ENCODE measurements at regions not wholly inside any gene's neighbourhood (a gene's known extent, or its start where the extent isn't known, plus 50 kb on each side); places are given as distances from the start of the nearest gene placed in this dataset.

GRCh38 chr1:104720741-104721140 lies 971.0 kb downstream of the AMY1C start:
- H3K4me3 ChIP-seq (ENCODE audit: control insufficient read depth in 1 of 2, extremely low read depth in 1 of 2, low read length in 1 of 2) = no peak overlapping the region
- Mint-ChIP-seq H3K36me3 (no peaks in the 10 kb centered on the region), H3K4me1 (no peaks in the 10 kb centered on the region), H3K27me3 (no peaks in the 10 kb centered on the region), H3K4me3 (no peak overlapping the region), H3K27ac (no peak overlapping the region), H3K9me3 (peaks cover 9 to 34% (median 17%) of the 10 kb centered on the region in 3 donors)
- ATAC-seq (replicated peaks in 1 of 4) = no peak
- H3K4me1 ChIP-seq (ENCODE audit: control insufficient read depth in 1 of 2, extremely low read depth in 1 of 2, insufficient read depth in 2 of 2, low read length in 2 of 2) = no peaks in the 10 kb centered on the region
- H3K36me3 ChIP-seq (ENCODE audit: control insufficient read depth in 2 of 2, extremely low read depth in 1 of 2, insufficient read depth in 1 of 2, low read length in 1 of 2) = no peaks in the 10 kb centered on the region
- WGBS (ENCODE audit: insufficient coverage) = no CpG with 5 or more reads among the region's 5 CpGs
- H3K9me3 ChIP-seq = no peaks in the 10 kb centered on the region
- ChIA-PET CTCF (no interaction called here), POLR2A (no interaction called here)
- no peaks in the 10 kb centered on the region for H3K27me3 ChIP-seq (replicated peaks in 1 of 2; ENCODE audit: control insufficient read depth in 2 of 2, extremely low read depth in 1 of 2, insufficient read depth in 2 of 2, low read length in 1 of 2)
- no peak overlapping the region for H3K27ac ChIP-seq (ENCODE audit: low read length)
- no peak for DNase-seq

- no peaks in the 10 kb centered on the region for H3K36me3 ChIP-seq (ENCODE audit: control insufficient read depth in 2 of 2, extremely low read depth in 1 of 2, insufficient read depth in 1 of 2, low read length in 1 of 2)
- Mint-ChIP-seq H3K4me3 (no peak overlapping the region), H3K9me3 (peaks cover 11 to 46% (median 25%) of the 10 kb centered on the region in 3 donors), H3K4me1 (no peaks in the 10 kb centered on the region), H3K27ac (no peak overlapping the region), H3K36me3 (no peaks in the 10 kb centered on the region), H3K27me3 (no peaks in the 10 kb centered on the region)
- no peaks in the 10 kb centered on the region for H3K27me3 ChIP-seq (replicated peaks in 1 of 2; ENCODE audit: control insufficient read depth in 2 of 2, extremely low read depth in 1 of 2, insufficient read depth in 2 of 2, low read length in 1 of 2)
- WGBS (ENCODE audit: insufficient coverage) = no CpG with 5 or more reads among the region's 1 CpG
- DNase-seq = no peak
- POLR2A ChIA-PET = no interaction called here
- H3K4me3 ChIP-seq (ENCODE audit: control insufficient read depth in 1 of 2, extremely low read depth in 1 of 2, low read length in 1 of 2) = no peak overlapping the region
- no peaks in the 10 kb centered on the region for H3K4me1 ChIP-seq (ENCODE audit: control insufficient read depth in 1 of 2, extremely low read depth in 1 of 2, insufficient read depth in 2 of 2, low read length in 2 of 2)
- no peak for ATAC-seq (replicated peaks in 1 of 4)
- CTCF ChIA-PET = no interaction called here
- no peaks in the 10 kb centered on the region for H3K9me3 ChIP-seq
- no peak overlapping the region for H3K27ac ChIP-seq (ENCODE audit: low read length)
These were observed 977.2 kb downstream of the AMY1C start for GRCh38 chr1:104726917-104727316.

- POLR2A ChIA-PET = no interaction called here
- H3K9me3 ChIP-seq = no peaks in the 10 kb centered on the region
- no peak overlapping the region for H3K4me3 Mint-ChIP-seq
- no peaks in the 10 kb centered on the region for H3K4me1 Mint-ChIP-seq
- no CpG with 5 or more reads among the region's 1 CpG for WGBS (ENCODE audit: insufficient coverage)
- no peak overlapping the region for H3K27ac Mint-ChIP-seq
- H3K36me3 Mint-ChIP-seq = no peaks in the 10 kb centered on the region
- no peaks in the 10 kb centered on the region for H3K27me3 ChIP-seq (replicated peaks in 1 of 2; ENCODE audit: control insufficient read depth in 2 of 2, extremely low read depth in 1 of 2, insufficient read depth in 2 of 2, low read length in 1 of 2)
- H3K9me3 Mint-ChIP-seq = peaks cover 10 to 27% (median 19%) of the 10 kb centered on the region in 3 donors
- H3K27me3 Mint-ChIP-seq = no peaks in the 10 kb centered on the region
- no peaks in the 10 kb centered on the region for H3K36me3 ChIP-seq (ENCODE audit: control insufficient read depth in 2 of 2, extremely low read depth in 1 of 2, insufficient read depth in 1 of 2, low read length in 1 of 2)
- H3K4me1 ChIP-seq (ENCODE audit: control insufficient read depth in 1 of 2, extremely low read depth in 1 of 2, insufficient read depth in 2 of 2, low read length in 2 of 2) = no peaks in the 10 kb centered on the region
- DNase-seq (no peak), ATAC-seq (replicated peaks in 1 of 4) (no peak)
- CTCF ChIA-PET = no interaction called here
- no peak overlapping the region for H3K4me3 ChIP-seq (ENCODE audit: control insufficient read depth in 1 of 2, extremely low read depth in 1 of 2, low read length in 1 of 2)
- no peak overlapping the region for H3K27ac ChIP-seq (ENCODE audit: low read length)
These were observed 984.2 kb downstream of the AMY1C start for GRCh38 chr1:104733866-104734265.

- Histone ChIP-seq H3K4me3 (ENCODE audit: control insufficient read depth in 1 of 2, extremely low read depth in 1 of 2, low read length in 1 of 2) (no peak overlapping the region), H3K36me3 (ENCODE audit: control insufficient read depth in 2 of 2, extremely low read depth in 1 of 2, insufficient read depth in 1 of 2, low read length in 1 of 2) (no peaks in the 10 kb centered on the region), H3K9me3 (no peaks in the 10 kb centered on the region), H3K27ac (ENCODE audit: low read length) (no peak overlapping the region), H3K27me3 (replicated peaks in 1 of 2; ENCODE audit: control insufficient read depth in 2 of 2, extremely low read depth in 1 of 2, insufficient read depth in 2 of 2, low read length in 1 of 2) (no peaks in the 10 kb centered on the region), H3K4me1 (ENCODE audit: control insufficient read depth in 1 of 2, extremely low read depth in 1 of 2, insufficient read depth in 2 of 2, low read length in 2 of 2) (no peaks in the 10 kb centered on the region)
- Mint-ChIP-seq H3K4me3 (no peak overlapping the region), H3K9me3 (peaks cover 0 to 17% (median 1%) of the 10 kb centered on the region in 3 donors), H3K36me3 (no peaks in the 10 kb centered on the region), H3K27me3 (no peaks in the 10 kb centered on the region), H3K4me1 (no peaks in the 10 kb centered on the region), H3K27ac (no peak overlapping the region)
- ChIA-PET CTCF (no interaction called here), POLR2A (no interaction called here)
- ATAC-seq (replicated peaks in 1 of 4) = no peak
- no peak for DNase-seq
- no CpG with 5 or more reads among the region's 2 CpGs for WGBS (ENCODE audit: insufficient coverage)
These were observed 996.2 kb downstream of the AMY1C start for GRCh38 chr1:104745875-104746274.

GRCh38 chr1:104746994-104747393 lies 997.3 kb downstream of the AMY1C start:
- Histone ChIP-seq H3K4me3 (ENCODE audit: control insufficient read depth in 1 of 2, extremely low read depth in 1 of 2, low read length in 1 of 2) (no peak overlapping the region), H3K27me3 (replicated peaks in 1 of 2; ENCODE audit: control insufficient read depth in 2 of 2, extremely low read depth in 1 of 2, insufficient read depth in 2 of 2, low read length in 1 of 2) (no peaks in the 10 kb centered on the region), H3K9me3 (no peaks in the 10 kb centered on the region), H3K36me3 (ENCODE audit: control insufficient read depth in 2 of 2, extremely low read depth in 1 of 2, insufficient read depth in 1 of 2, low read length in 1 of 2) (no peaks in the 10 kb centered on the region), H3K27ac (ENCODE audit: low read length) (no peak overlapping the region), H3K4me1 (ENCODE audit: control insufficient read depth in 1 of 2, extremely low read depth in 1 of 2, insufficient read depth in 2 of 2, low read length in 2 of 2) (no peaks in the 10 kb centered on the region)
- DNase-seq (no peak), ATAC-seq (replicated peaks in 1 of 4) (no peak)
- Mint-ChIP-seq H3K36me3 (no peaks in the 10 kb centered on the region), H3K27ac (no peak overlapping the region), H3K4me1 (no peaks in the 10 kb centered on the region), H3K27me3 (no peaks in the 10 kb centered on the region), H3K4me3 (no peak overlapping the region), H3K9me3 (peaks cover 0 to 13% (median 0%) of the 10 kb centered on the region in 3 donors)
- ChIA-PET CTCF (no interaction called here), POLR2A (interaction anchor here in 1 of 2 donors (0.6 kb wide), 1 partner anchor 155 kb away, joined by 3 read pairs; no protein-coding TSS in a partner anchor)
- no CpG with 5 or more reads among the region's 2 CpGs for WGBS (ENCODE audit: insufficient coverage)

- Mint-ChIP-seq H3K27ac (no peak overlapping the region), H3K4me3 (no peak overlapping the region), H3K9me3 (peaks cover 5 to 13% (median 8%) of the 10 kb centered on the region in 3 donors), H3K36me3 (no peaks in the 10 kb centered on the region), H3K4me1 (no peaks in the 10 kb centered on the region), H3K27me3 (no peaks in the 10 kb centered on the region)
- DNase-seq (no peak), ATAC-seq (replicated peaks in 1 of 4) (no peak)
- Histone ChIP-seq H3K4me1 (ENCODE audit: control insufficient read depth in 1 of 2, extremely low read depth in 1 of 2, insufficient read depth in 2 of 2, low read length in 2 of 2) (no peaks in the 10 kb centered on the region), H3K36me3 (ENCODE audit: control insufficient read depth in 2 of 2, extremely low read depth in 1 of 2, insufficient read depth in 1 of 2, low read length in 1 of 2) (no peaks in the 10 kb centered on the region), H3K4me3 (ENCODE audit: control insufficient read depth in 1 of 2, extremely low read depth in 1 of 2, low read length in 1 of 2) (no peak overlapping the region), H3K27ac (ENCODE audit: low read length) (no peak overlapping the region), H3K9me3 (no peaks in the 10 kb centered on the region), H3K27me3 (replicated peaks in 1 of 2; ENCODE audit: control insufficient read depth in 2 of 2, extremely low read depth in 1 of 2, insufficient read depth in 2 of 2, low read length in 1 of 2) (no peaks in the 10 kb centered on the region)
- ChIA-PET CTCF (no interaction called here), POLR2A (no interaction called here)
These were observed 1010.3 kb downstream of the AMY1C start for GRCh38 chr1:104760017-104760416.

- H3K4me1 Mint-ChIP-seq = no peaks in the 10 kb centered on the region
- H3K4me3 Mint-ChIP-seq = no peak overlapping the region
- DNase-seq (no peak), ATAC-seq (replicated peaks in 1 of 4) (no peak)
- WGBS (ENCODE audit: insufficient coverage) = 77% methylated on average over 3 of the region's 7 CpGs
- H3K27me3 Mint-ChIP-seq = no peaks in the 10 kb centered on the region
- H3K27ac ChIP-seq (ENCODE audit: low read length) = no peak overlapping the region
- CTCF ChIA-PET = no interaction called here
- POLR2A ChIA-PET = no interaction called here
- H3K36me3 ChIP-seq (ENCODE audit: control insufficient read depth in 2 of 2, extremely low read depth in 1 of 2, insufficient read depth in 1 of 2, low read length in 1 of 2) = no peaks in the 10 kb centered on the region
- no peaks in the 10 kb centered on the region for H3K4me1 ChIP-seq (ENCODE audit: control insufficient read depth in 1 of 2, extremely low read depth in 1 of 2, insufficient read depth in 2 of 2, low read length in 2 of 2)
- no peaks in the 10 kb centered on the region for H3K27me3 ChIP-seq (replicated peaks in 1 of 2; ENCODE audit: control insufficient read depth in 2 of 2, extremely low read depth in 1 of 2, insufficient read depth in 2 of 2, low read length in 1 of 2)
- H3K27ac Mint-ChIP-seq = no peak overlapping the region
- no peak overlapping the region for H3K4me3 ChIP-seq (ENCODE audit: control insufficient read depth in 1 of 2, extremely low read depth in 1 of 2, low read length in 1 of 2)
- H3K36me3 Mint-ChIP-seq = no peaks in the 10 kb centered on the region
- no peaks in the 10 kb centered on the region for H3K9me3 ChIP-seq
- peaks cover 0 to 11% (median 7%) of the 10 kb centered on the region in 3 donors for H3K9me3 Mint-ChIP-seq
These were observed 1012.4 kb downstream of the AMY1C start for GRCh38 chr1:104761961-104762570.
